Neural progenitor cell (in vitro differentiated cells): ENCODE measurements at regions not wholly inside any gene's neighbourhood (a gene's known extent, or its start where the extent isn't known, plus 50 kb on each side); places are given as distances from the start of the nearest gene placed in this dataset. TPM values are rescaled to one million over a fixed set of nuclear protein-coding genes. Genes with fewer than 3 reads are reported as not detected.

ENCODE experiments used
- DNase-seq: peaks from one replicate; pipeline ENCODE4 v3.0.0-alpha.2; 2016; ENCODE audit warnings: low spot score
- H2AFZ ChIP-seq: fragments of 200-600 bp; sonication (generic); replicated peaks from 2 replicates; pipeline ENCODE4 v1.6.1; 2016; ENCODE audit warnings: antibody characterized with exemption
- H3F3A ChIP-seq: fragments of 200-600 bp; sonication (generic); 2 replicates; pipeline ENCODE4 v1.6.1; 2016; ENCODE audit warnings: antibody characterized with exemption, low read depth
- H3K27ac ChIP-seq: fragments of 200-600 bp; sonication (generic); 2 replicates; pipeline ENCODE4 v1.5.1; 2016; ENCODE audit warnings: mild to moderate bottlenecking
- H3K27me3 ChIP-seq: fragments of 200-600 bp; sonication (generic); 2 replicates; pipeline ENCODE4 v1.6.1; 2016; ENCODE audit warnings: mild to moderate bottlenecking, moderate library complexity
- H3K36me3 ChIP-seq: fragments of 200-600 bp; sonication (generic); 2 replicates; pipeline ENCODE4 v1.5.1; 2016
- H3K4me1 ChIP-seq: fragments of 200-600 bp; sonication (generic); 2 replicates; pipeline ENCODE4 v1.6.1; 2016; ENCODE audit warnings: mixed run types
- H3K4me2 ChIP-seq: fragments of 200-600 bp; sonication (generic); 2 replicates; pipeline ENCODE4 v1.6.1; 2016
- H3K4me3 ChIP-seq: fragments of 200-600 bp; sonication (generic); 2 replicates; pipeline ENCODE4 v1.5.1; 2016
- H3K79me2 ChIP-seq: fragments of 200-600 bp; sonication (generic); 2 replicates; pipeline ENCODE4 v1.6.1; 2016; ENCODE audit warnings: low read depth
- H3K9ac ChIP-seq: fragments of 200-600 bp; sonication (generic); 2 replicates; pipeline ENCODE4 v1.6.1; 2016
- H3K9me3 ChIP-seq: fragments of 200-600 bp; sonication (generic); 2 replicates; pipeline ENCODE4 v1.5.1; 2016; ENCODE audit warnings: low read depth
- H4K20me1 ChIP-seq: fragments of 200-600 bp; sonication (generic); 2 replicates; pipeline ENCODE4 v1.6.1; 2016; ENCODE audit warnings: low read depth
- H3K27ac Mint-ChIP-seq: 3 replicates; pipeline ENCODE4 v1.8.0; 2021; ENCODE audit warnings: mixed read lengths
- H3K27me3 Mint-ChIP-seq: 2 replicates; pipeline ENCODE4 v1.8.0; 2022; ENCODE audit warnings: low read depth, mild to moderate bottlenecking, inconsistent platforms, moderate library complexity, mixed read lengths; ENCODE audit not compliant: insufficient read depth
- H3K36me3 Mint-ChIP-seq: 3 replicates; pipeline ENCODE4 v1.8.0; 2021; ENCODE audit warnings: mixed read lengths
- H3K4me1 Mint-ChIP-seq: 3 replicates; pipeline ENCODE4 v1.8.0; 2021; ENCODE audit warnings: mixed read lengths
- H3K4me3 Mint-ChIP-seq: 3 replicates; pipeline ENCODE4 v1.8.0; 2021; ENCODE audit warnings: mild to moderate bottlenecking, moderate library complexity, mixed read lengths
- H3K9me3 Mint-ChIP-seq: 3 replicates; pipeline ENCODE4 v1.8.0; 2020; ENCODE audit warnings: mixed read lengths
- CTCF ChIP-seq: fragments of 200-600 bp; sonication (generic); IDR thresholded peaks from 2 replicates; pipeline ENCODE4 v1.5.1; 2017; ENCODE audit warnings: antibody characterized with exemption, mild to moderate bottlenecking
- EZH2 ChIP-seq: fragments of 200-600 bp; sonication (generic); IDR thresholded peaks from 2 replicates; pipeline ENCODE4 v1.6.1; 2017; ENCODE audit warnings: antibody characterized with exemption, mild to moderate bottlenecking, moderate library complexity
- EZH2phosphoT487 ChIP-seq: fragments of 200-600 bp; sonication (generic); IDR thresholded peaks from 2 replicates; pipeline ENCODE4 v1.6.1; 2017; ENCODE audit warnings: antibody characterized with exemption
- small RNA-seq: library from RNA; depleted of rRNA; stranded (forward); fragments of <200 nt; gene quantifications from one replicate; pipeline ENCODE3, GENCODE V24; 2015

- no peak overlapping the region for H3K4me3 Mint-ChIP-seq
- H3K27ac Mint-ChIP-seq: peak overlapping the region; percentile 58
- H3K4me3 ChIP-seq: no peak overlapping the region
- no peaks in the 10 kb centered on the region for H3K27me3 Mint-ChIP-seq
- peaks cover 26% of the 10 kb centered on the region for H3K9me3 Mint-ChIP-seq
- no peaks in the 10 kb centered on the region for H3K4me1 Mint-ChIP-seq
- H3K4me2 ChIP-seq: no peak overlapping the region
- no peaks in the 10 kb centered on the region for H3F3A ChIP-seq
- TF ChIP-seq EZH2phosphoT487 (no peak), EZH2 (no peak)
- no peak for DNase-seq
- H4K20me1 ChIP-seq: no peaks in the 10 kb centered on the region
- H3K36me3 ChIP-seq: no peaks in the 10 kb centered on the region
- no peaks in the 10 kb centered on the region for H3K79me2 ChIP-seq
- H2AFZ ChIP-seq: peak overlapping the region; percentile 34
- peaks cover 8% of the 10 kb centered on the region for H3K4me1 ChIP-seq
- no peaks in the 10 kb centered on the region for H3K9me3 ChIP-seq
- H3K36me3 Mint-ChIP-seq: peaks cover 4% of the 10 kb centered on the region
- H3K9ac ChIP-seq: no peak overlapping the region
- no peaks in the 10 kb centered on the region for H3K27me3 ChIP-seq
- no peak overlapping the region for H3K27ac ChIP-seq
Measured at GRCh38 chr13:80400164-80400864, 59.4 kb upstream of the SPRY2 start.

GRCh38 chr13:80399340-80400163, 58.6 kb upstream of the SPRY2 start:
- Histone ChIP-seq H3K9me3 (no peaks in the 10 kb centered on the region), H3K79me2 (no peaks in the 10 kb centered on the region), H3F3A (no peaks in the 10 kb centered on the region), H3K36me3 (no peaks in the 10 kb centered on the region), H3K4me1 (peaks cover 8% of the 10 kb centered on the region), H2AFZ (peak overlapping the region; percentile 34), H3K4me2 (no peak overlapping the region), H3K27ac (no peak overlapping the region), H3K9ac (no peak overlapping the region), H3K4me3 (no peak overlapping the region), H4K20me1 (no peaks in the 10 kb centered on the region), H3K27me3 (no peaks in the 10 kb centered on the region)
- H3K36me3 Mint-ChIP-seq: peaks cover 7% of the 10 kb centered on the region
- peaks cover 23% of the 10 kb centered on the region for H3K9me3 Mint-ChIP-seq
- TF ChIP-seq EZH2 (no peak), EZH2phosphoT487 (no peak), CTCF (no peak)
- H3K4me3 Mint-ChIP-seq: no peak overlapping the region
- peak; percentile 10 for DNase-seq
- no peaks in the 10 kb centered on the region for H3K27me3 Mint-ChIP-seq
- no peaks in the 10 kb centered on the region for H3K4me1 Mint-ChIP-seq
- H3K27ac Mint-ChIP-seq: no peak overlapping the region

Small RNA genes lying in the stretch of these regions (small RNA-seq; reads per million reads assigned to genes)
- gene HIGD1AP2 (not detected), gene RNU6-67P (not detected), gene RNU6-77P (not detected)
